GM12878 (cell line): ENCODE measurements at regions not wholly inside any gene's neighbourhood (a gene's known extent, or its start where the extent isn't known, plus 50 kb on each side); places are given as distances from the start of the nearest gene placed in this dataset.

Source experiments
- CTCF ChIP-seq, 3 experiments: IDR thresholded peaks in 2 of 3; conservative IDR thresholded peaks in 1 of 3; 2 replicates each; pipeline ENCODE4 v1.5.1; 2011; ENCODE audit warnings: low read depth in 3 of 3, low read length in 3 of 3, mild to moderate bottlenecking in 3 of 3, control low read depth in 2 of 3, moderate library complexity in 2 of 3, inconsistent platforms in 1 of 3, mixed read lengths in 1 of 3; ENCODE audit not compliant: control insufficient read depth in 2 of 3, insufficient read depth in 1 of 3; ENCODE audit errors: extremely low read depth in 1 of 3
- JUND ChIP-seq: IDR thresholded peaks from 2 replicates; pipeline ENCODE4 v1.6.1; 2012; ENCODE audit warnings: low read depth, mild to moderate bottlenecking, low read length, improper control_type of control experiment, moderate library complexity
- MAX ChIP-seq: IDR thresholded peaks from 2 replicates; pipeline ENCODE4 v1.6.1; 2012; ENCODE audit warnings: low read depth, low read length, improper control_type of control experiment
- NBN ChIP-seq: fragments of 450-650 bp; IDR thresholded peaks from 2 replicates; pipeline ENCODE4 v1.6.1; 2016
- NFYB ChIP-seq: IDR thresholded peaks from 2 replicates; pipeline ENCODE4 v1.6.1; 2011; ENCODE audit warnings: low read depth, mild to moderate bottlenecking, low read length, improper control_type of control experiment, moderate library complexity; ENCODE audit not compliant: insufficient read depth
- NKRF ChIP-seq: fragments of 450-650 bp; conservative IDR thresholded peaks from 2 replicates; pipeline ENCODE4 v1.6.1; 2017; ENCODE audit warnings: mild to moderate bottlenecking, moderate library complexity
- POLR2AphosphoS2 ChIP-seq: IDR thresholded peaks from 2 replicates; pipeline ENCODE4 v1.6.1; 2011; ENCODE audit warnings: low read depth, mild to moderate bottlenecking, low read length, improper control_type of control experiment, moderate library complexity
- POLR2AphosphoS5 ChIP-seq: IDR thresholded peaks from 2 replicates; pipeline ENCODE4 v1.6.1; 2011; ENCODE audit warnings: mild to moderate bottlenecking, low read length, inconsistent platforms
- SREBF2 ChIP-seq: IDR thresholded peaks from 2 replicates; pipeline ENCODE4 v1.6.1; 2012; ENCODE audit warnings: mild to moderate bottlenecking, low read length
- YY1 ChIP-seq: IDR thresholded peaks from 2 replicates; pipeline ENCODE4 v1.6.1; 2011; ENCODE audit warnings: low read depth, mild to moderate bottlenecking, low read length
- ZNF687 ChIP-seq: fragments of 450-650 bp; IDR thresholded peaks from 2 replicates; pipeline ENCODE4 v1.6.1; 2017; ENCODE audit warnings: mild to moderate bottlenecking, moderate library complexity
- TF ChIP-seq, protein P1 (sequence below): IDR thresholded peaks from 2 replicates; pipeline ENCODE4 v1.6.1; 2011; ENCODE audit warnings: low read depth, mild to moderate bottlenecking, low read length, moderate library complexity, borderline replicate concordance; ENCODE audit errors: extremely low read depth
- TF ChIP-seq, protein P2 (sequence below): IDR thresholded peaks from 2 replicates; pipeline ENCODE4 v1.6.1; 2011; ENCODE audit warnings: low read depth, low read length, improper control_type of control experiment, borderline replicate concordance
- TF ChIP-seq, protein P3 (sequence below): fragments of 450-650 bp; IDR thresholded peaks from 2 replicates; pipeline ENCODE4 v1.6.1; 2016; ENCODE audit warnings: mild to moderate bottlenecking

- no peak for TF ChIP-seq SREBF2
- TF ChIP-seq MAX = no peak
- no peak for TF ChIP-seq YY1
- no peak for TF ChIP-seq CTCF (IDR thresholded peaks at IDR 0.05 in 2 of 3, conservative IDR thresholded peaks at IDR 0.05 in 1 of 3; ENCODE audit: control insufficient read depth in 2 of 3, extremely low read depth in 1 of 3, insufficient read depth in 1 of 3, low read depth in 3 of 3, low read length in 3 of 3)
- TF ChIP-seq POLR2AphosphoS5 = no peak
- TF ChIP-seq, protein P1, sequence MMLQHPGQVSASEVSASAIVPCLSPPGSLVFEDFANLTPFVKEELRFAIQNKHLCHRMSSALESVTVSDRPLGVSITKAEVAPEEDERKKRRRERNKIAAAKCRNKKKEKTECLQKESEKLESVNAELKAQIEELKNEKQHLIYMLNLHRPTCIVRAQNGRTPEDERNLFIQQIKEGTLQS = no peak
- TF ChIP-seq POLR2AphosphoS2 = no peak
- TF ChIP-seq, protein P2, sequence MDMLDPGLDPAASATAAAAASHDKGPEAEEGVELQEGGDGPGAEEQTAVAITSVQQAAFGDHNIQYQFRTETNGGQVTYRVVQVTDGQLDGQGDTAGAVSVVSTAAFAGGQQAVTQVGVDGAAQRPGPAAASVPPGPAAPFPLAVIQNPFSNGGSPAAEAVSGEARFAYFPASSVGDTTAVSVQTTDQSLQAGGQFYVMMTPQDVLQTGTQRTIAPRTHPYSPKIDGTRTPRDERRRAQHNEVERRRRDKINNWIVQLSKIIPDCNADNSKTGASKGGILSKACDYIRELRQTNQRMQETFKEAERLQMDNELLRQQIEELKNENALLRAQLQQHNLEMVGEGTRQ = no peak
- TF ChIP-seq JUND = no peak
- no peak for TF ChIP-seq NFYB
- TF ChIP-seq, protein P3, sequence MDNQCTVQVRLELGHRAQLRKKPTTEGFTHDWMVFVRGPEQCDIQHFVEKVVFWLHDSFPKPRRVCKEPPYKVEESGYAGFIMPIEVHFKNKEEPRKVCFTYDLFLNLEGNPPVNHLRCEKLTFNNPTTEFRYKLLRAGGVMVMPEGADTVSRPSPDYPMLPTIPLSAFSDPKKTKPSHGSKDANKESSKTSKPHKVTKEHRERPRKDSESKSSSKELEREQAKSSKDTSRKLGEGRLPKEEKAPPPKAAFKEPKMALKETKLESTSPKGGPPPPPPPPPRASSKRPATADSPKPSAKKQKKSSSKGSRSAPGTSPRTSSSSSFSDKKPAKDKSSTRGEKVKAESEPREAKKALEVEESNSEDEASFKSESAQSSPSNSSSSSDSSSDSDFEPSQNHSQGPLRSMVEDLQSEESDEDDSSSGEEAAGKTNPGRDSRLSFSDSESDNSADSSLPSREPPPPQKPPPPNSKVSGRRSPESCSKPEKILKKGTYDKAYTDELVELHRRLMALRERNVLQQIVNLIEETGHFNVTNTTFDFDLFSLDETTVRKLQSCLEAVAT = no peak
- TF ChIP-seq NKRF = no peak
- no peak for TF ChIP-seq NBN
- no peak for TF ChIP-seq ZNF687
Measured at GRCh38 chr11:130796828-130797227, 119.5 kb downstream of the SNX19 start.
